ENCODE measurements at regions not wholly inside any gene's neighbourhood (a gene's known extent, or its start where the extent isn't known, plus 50 kb on each side); places are given as distances from the start of the nearest gene placed in this dataset.

DNA sequence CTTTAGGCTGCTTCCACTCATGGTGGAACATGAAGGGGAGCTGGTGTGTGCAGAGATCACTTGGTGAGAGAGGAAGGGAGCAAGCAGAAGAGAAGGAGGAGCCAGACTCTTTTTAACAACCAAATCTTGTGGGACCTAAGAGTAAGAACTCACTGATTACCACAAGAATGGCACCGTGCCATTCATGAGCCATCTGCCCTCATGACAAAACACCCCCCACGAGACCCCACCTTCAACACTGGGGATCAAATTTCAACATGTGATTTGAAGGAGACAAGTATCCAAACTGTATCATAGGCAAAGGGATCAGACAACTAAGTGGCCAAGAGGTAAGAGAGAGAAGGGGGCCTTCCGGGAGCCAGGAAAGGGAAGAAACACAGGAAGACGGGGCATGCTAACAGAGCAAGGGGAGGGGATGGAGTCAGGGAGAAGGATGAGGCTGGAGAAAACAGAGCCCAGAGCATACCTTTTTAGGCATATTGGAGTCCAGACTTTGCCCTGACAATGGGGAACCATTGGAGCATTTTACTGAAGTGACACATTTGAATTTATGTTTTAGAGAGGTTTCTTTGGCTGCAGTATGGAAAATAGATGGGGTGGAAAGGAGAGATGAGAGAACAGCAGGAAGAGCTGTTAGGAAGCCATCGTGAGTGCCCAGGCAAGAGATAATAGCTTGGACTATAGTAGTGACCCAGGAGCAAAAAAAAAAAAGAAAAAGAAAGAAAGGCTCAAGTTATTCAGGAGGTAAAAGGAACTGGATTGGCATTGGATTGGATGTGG lies 204.4 kb upstream of the NUDT4 start:
- DNase-seq (ENCODE audit: low read depth in 4 of 4, low spot score in 3 of 4), result no peak

DNA sequence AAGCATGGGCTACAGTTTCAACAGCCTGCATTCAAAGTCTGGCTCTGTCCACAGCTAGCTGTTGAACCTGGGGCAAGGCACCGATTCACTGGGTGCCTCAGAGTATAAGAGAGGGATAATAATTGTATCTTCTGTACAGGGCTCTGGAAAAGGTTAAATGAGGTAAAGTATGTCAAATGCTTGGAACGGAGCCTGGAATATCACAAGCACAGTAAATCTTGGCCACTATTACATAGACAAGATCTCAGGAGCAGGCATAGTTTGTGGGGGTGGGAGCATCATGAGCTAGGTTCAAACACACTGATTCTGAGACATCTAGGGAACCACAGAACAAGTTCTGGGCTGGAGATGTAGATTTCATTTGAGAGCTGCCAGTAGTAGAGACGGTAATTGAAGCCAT lies 203.7 kb upstream of the NUDT4 start:
- no peak for DNase-seq (ENCODE audit: low read depth in 4 of 4, low spot score in 3 of 4)

DNA sequence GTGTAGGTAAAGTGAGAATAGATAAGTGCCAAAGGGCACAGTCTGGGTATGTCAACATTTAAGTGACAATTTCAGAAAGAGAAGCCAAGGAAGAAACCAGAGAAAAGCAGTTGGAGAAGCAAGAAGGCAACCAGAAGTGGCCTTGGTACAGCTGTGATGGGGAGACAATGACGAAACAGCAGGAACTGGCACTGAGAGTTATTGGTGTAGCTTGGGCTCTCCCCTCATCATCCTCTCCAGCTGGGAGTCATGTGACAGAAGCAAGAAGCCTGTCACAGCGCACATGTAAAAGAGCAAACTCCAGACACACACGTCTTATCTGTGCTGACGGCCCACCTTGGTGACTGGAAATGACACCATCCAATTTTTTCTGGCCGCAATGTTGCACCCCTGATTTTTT lies 203.3 kb upstream of the NUDT4 start:
- no peak for DNase-seq (ENCODE audit: low read depth in 4 of 4, low spot score in 3 of 4)

DNA sequence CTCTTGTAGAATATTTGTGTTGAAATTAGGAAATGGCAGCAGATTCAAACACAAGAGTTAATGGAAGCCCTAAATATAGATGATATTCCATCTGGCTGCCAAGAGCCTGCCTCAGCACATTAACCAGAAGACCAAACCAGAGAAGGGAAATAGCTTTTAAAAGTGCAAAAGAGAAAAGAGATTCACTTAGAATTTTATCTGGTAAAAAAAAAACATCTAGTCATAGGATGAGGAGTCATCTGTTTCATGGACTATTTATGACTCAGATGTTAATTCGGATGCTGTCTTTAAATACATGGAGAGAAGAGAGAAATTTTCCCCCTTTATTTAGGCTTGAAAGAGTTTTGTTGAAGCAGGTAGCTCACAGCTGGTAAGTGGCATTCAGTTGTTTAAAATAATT lies 201.6 kb upstream of the NUDT4 start:
- DNase-seq (ENCODE audit: low read depth in 4 of 4, low spot score in 3 of 4), result no peak

DNA sequence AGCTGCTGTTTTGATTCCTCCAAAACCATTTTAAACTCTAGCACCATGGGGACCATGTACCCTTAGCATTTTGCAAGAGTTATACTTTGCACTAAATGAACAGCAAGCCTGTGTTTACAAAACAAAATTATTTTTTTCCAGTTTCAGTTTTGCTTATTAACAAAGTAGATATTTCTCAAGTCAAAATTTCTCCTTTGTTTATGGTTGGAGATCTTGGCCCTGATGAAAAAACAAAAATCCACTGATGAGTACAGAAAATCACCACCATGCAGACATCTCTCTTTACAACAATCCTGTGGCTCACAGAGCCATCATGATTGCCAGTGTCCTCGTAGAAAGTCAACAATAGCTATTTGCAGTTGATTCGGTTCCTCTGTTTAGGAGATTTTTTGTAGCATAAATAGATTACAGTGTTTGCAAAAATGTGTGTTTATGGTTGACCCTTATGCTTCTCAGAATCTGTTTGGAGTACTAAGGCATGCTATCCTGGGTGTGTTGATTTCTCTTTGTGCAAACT lies 201.1 kb upstream of the NUDT4 start:
- DNase-seq (ENCODE audit: low read depth in 4 of 4, low spot score in 3 of 4), result no peak

DNA sequence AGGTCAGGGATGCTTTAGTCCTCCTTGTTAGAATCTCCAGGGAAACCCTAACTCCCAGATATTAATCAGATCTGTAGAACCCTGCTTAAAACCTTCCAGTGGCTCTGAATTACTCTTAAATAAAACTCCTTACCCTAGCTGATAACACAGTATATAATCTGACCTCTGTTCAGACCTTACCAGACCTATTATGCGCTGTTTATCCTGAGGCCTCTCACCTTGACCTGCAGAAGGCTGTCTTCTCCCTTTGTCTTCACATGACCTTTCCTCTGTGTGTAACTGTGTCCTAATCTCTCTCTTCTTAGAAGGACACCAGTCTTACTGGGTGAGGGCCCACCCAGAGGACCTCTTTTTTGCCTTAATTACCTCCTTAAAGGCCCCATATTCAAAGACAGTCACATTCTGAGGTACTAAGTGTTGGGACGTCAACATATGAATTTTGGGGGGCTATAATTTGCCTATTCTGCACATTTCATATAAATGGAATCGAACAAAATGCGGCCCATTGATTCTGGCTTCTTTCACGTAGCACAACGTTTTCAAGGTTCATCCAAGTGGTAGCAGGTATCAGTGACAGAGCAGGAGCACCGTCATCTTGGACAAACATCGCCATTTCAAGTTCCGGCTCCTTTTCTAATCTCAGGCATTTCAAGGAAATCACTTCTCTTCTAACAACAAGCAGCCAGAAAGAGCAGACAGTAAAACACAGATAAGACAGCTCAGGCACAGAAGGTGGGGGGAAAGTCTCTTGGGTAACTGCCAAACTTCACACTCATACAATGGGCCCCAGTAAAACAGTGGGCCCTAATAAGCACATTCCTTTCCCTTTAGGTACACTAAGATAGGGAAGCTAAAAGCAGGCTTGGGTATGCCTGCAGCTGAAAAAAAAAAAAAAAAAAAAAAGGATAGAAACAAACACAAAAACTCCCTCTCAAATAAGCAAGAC lies 200.2 kb upstream of the NUDT4 start:
- DNase-seq (ENCODE audit: low read depth in 4 of 4, low spot score in 3 of 4), result no peak

DNA sequence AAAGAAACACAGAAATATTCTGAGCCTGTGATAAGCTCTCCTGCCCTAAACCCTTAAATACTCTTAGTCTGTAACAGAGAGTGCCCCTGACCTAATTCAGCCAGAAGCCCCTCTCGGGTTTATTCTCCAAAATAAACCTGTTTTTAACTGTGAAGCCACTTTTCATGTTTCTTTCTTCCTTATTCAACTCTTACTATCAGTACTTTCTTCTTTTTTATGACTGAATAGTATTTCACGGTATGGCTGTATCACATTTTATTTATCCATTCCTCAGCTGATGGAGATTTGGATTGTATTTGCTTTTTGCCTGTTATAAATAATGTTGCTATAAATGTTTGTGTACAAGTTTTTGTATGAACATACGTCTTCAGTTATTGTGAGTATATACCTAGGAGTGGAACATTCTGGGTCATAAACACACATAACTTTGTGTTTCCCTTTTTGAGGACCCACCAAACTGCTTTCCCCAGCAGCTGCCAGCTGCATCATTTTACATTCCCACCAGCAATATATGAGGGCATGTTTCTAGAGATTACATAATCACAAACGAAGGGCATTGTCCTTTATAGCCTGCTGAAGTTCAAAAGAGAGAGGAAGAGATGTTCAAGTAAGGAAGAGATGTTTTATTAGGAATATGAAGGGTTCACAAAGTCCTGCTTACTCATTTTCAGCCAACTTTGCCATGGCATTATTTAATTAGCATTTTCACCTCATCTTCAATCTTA lies 199.4 kb upstream of the NUDT4 start:
- no peak for DNase-seq (ENCODE audit: low read depth in 4 of 4, low spot score in 3 of 4)

DNA sequence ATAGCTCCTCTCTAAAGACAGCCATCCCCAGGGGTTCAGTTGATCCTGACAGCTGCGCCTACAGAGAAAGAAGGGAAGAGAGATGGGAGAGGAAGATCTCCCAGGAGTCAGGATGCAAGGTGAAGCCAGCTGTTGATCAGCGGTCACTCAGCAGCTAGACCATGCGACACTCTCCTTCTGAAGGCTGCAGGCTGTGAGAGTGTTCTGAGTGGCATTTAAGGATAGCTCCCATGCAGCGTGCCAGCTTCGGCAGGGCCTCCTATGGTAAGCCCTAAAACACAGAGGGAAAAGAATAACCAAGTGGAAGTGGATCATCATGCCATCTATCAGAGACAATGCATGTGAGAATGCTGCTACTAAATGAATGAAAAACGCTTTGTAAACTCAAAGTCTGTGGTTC lies 197.9 kb upstream of the NUDT4 start:
- DNase-seq (ENCODE audit: low read depth in 4 of 4, low spot score in 3 of 4), result no peak

DNA sequence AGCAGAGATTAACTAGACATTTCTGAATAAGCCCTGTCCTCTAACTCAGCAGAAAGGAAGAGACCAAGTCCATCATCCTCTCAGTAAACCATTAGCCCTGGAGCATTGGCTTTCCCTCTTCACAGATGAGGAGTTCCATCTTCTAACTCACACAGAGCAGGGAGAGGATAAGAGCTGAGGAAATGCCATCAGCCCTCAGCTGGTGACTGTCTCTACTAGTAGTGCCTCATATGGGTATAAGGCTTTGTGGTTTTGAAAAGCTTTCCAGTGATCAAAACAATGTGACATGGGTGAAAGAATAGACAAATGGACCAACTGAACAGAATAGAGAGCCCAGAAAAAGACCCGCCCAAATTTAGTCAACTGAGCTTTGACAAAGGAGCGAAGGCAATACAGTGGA lies 197.2 kb upstream of the NUDT4 start:
- DNase-seq (ENCODE audit: low read depth in 4 of 4, low spot score in 3 of 4), result no peak

DNA sequence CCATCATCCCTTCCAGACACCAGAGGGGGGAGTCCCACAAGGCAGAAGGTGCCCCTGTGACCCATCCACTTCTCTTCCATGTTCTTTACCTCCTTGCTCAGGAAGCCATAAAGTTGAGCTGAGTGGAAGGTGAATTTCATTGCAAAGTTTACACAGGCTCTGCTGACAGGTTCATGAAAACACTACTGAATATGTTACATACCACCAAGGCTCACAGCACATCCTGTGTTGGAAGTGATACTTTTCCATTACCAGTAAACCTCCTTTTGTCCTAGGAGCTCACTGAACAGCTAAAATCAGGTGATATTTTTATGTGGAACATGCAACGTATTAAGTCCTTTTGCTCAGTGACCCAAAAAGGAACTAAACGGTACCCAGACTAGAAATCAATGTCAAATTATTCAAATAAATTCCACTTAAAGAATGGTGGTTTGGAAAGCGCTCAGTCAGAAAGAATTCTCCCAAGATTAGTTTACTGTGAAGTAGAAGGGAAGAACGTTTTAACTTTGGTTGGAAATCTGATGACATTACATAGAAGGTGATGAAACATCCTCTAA lies 196.2 kb upstream of the NUDT4 start:
- no peak for DNase-seq (ENCODE audit: low read depth in 4 of 4, low spot score in 3 of 4)

DNA sequence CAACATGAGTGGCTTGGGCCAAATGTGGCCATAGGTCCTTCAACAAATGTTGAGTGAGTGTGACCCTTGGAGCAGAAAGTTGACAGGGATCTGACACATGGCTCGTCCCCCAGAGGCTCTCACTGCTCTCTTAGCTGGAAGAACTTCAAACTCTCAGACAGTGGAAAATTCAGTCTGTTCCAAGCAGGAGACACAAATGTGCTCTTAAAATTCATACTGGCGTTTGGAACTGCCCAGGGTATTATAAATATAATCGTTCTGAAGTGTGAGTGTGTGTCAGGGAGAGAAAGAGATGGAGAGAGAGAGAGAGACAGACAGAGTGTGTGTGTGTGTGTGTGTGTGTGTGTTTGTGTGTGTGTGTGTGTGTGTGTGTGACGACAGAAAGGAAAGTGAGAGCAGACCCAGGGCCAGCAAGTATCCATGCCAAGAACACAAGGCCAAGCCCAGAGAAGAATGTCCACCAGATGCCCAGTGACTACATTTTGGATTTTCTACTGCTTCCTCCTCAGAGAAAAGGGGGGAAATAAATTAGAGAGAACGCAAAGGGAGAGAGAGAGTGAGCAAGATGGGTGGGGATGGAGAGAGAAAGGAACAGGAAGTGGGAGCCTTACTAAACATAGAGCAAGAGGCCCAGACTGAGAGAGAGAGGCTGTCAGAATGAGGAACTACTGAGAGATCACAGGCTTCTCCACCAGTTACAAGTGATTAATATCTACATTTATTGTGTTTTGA lies 193.6 kb upstream of the NUDT4 start:
- no peak for DNase-seq (ENCODE audit: low read depth in 4 of 4, low spot score in 3 of 4)

DNA sequence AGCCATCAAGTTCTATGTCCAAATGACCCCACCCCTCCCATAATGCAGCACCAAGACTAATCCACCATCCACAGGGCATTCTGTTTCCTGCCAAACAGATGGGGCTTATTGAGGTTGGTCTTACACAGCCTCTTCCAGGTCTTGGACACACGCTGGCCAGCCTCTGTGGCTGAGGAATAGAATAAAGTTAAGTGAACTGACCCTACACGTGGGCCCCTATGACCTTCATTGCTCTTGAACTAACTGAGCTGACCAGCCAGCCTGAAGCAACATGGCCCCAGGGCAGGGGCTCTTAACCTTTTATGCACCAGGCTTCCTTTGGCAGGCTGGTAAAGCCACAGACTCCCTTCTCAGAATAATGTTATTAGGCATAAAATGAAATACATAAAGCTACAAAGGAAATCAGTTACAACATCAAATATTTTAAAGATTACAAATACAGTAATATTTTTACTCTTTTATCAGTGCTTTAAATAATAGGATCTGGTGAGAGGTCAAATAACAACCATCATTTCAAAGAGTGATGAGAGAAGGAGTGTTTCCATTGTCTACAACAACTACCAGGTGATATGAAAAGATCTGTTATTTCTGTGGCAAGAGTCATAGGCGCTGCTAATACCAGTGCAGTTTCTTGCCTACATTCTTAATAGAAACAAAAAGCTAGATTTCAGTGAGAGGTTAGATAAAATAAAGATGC lies 192.9 kb upstream of the NUDT4 start:
- DNase-seq (ENCODE audit: low read depth in 4 of 4, low spot score in 3 of 4), result no peak

DNA sequence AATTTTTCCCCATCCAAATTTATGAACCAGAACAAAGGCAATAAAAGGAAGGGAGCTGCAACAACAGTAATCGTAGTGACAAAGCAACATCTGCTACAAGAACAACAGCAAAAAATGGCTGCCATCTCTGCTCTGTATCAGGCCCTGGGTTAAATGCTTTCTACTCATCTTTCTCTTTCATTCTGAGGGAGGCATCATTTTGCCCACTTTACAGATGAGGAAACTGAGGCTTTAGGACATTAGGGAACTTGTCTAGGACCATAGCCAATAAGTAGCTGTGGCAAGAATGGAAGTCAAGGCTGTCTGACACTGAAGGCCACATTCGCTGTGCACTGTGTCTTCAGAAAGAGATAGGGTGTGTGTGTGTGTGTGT lies 192.4 kb upstream of the NUDT4 start:
- no peak for DNase-seq (ENCODE audit: low read depth in 4 of 4, low spot score in 3 of 4)

DNA sequence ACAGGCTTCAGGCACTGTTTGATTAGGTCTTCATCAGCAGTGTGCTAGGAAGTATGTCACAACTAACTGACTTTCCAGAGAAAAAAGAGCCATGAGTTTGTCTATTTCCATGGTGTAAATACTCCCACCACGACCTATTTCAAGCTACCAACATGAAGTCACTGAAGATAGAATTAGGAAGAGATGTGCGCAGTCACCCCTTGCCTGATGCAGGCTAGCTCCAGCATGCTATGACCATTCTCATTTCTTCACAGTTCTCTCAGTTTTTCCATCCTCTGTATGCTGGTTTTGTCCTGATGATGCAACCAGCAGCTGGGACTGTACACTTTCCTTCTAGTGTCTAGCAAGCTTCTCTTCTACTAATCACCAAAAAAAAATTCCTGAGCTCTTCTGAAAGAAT lies 191.6 kb upstream of the NUDT4 start:
- DNase-seq (ENCODE audit: low read depth in 4 of 4, low spot score in 3 of 4), result no peak

DNA sequence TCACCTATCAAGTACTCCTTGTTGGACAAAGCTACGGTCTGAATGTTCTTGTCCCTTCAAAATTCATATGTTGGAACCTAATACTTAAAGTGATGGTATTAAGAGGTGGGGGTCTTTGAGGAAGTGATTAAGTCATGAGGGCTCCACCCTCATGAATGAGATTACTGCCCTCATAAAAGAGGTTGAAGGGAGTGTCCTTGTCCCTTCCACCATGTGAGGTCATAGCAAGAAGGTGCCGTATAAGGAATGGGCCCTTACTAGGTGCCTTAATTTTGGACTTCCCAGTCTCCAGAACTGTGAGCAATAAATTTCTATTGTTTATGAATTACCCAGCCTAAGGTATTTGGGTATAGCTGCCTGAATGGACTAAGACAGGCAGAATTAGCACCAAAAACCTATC lies 191.1 kb upstream of the NUDT4 start:
- DNase-seq (ENCODE audit: low read depth in 4 of 4, low spot score in 3 of 4), result no peak

DNA sequence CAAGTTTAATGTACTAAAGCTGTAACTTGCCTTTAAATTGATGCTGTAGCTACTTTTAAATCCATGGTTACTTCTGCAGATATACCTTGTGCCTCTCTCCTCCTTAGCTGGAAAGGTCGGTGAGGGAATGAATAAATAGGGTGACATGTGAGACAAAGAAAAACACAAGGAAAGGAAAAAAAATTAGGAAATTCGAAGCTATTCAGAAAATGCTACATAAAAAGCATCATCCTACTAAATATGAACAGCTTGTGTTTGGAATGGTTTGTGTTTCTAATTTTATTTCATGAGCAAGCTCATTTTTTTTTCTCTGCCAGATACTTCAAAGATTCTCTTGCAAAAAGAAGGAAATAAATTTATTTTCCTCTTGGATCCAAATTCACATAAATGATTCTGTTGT lies 186.3 kb upstream of the NUDT4 start:
- no peak for DNase-seq (ENCODE audit: low read depth in 4 of 4, low spot score in 3 of 4)

DNA sequence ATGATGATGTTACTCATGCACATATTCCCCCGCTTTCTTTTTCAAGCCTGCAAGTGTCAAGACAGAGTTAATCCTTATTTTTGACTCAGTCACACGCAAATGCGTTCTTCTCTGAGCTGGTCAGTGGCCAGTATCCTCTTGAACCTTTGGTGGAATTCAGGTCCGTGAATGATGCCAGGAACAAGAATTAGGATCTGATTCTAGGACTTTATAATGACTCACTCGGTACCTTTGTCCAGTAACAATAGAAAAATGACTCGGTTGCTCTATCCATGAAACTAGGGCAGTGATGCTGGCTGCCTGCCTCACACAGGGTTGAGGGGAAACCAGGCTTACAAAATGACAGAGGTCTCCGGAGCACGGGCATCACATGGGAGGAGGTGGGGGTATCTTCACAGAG lies 185.8 kb upstream of the NUDT4 start:
- DNase-seq (ENCODE audit: low read depth in 4 of 4, low spot score in 3 of 4), result no peak

DNA sequence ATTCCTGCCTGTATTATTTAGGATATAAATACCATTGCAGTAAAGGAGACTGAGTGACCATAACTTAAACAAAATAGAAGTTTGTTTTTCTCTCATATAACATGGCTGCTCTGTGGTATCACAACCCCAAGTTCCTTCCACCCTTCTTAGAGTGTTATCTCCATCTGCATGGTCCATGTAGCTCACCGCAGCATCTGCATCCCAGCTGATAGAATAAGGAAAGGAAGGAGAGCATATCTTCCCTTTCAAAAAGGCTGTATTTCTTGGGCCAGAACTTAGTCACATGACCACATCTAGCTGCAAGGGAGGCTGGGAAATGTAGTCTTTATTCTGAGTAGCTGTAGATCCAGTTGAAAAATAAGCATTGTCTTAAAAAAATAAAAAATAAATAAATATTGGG lies 184.8 kb upstream of the NUDT4 start:
- no peak for DNase-seq (ENCODE audit: low read depth in 4 of 4, low spot score in 3 of 4)

DNA sequence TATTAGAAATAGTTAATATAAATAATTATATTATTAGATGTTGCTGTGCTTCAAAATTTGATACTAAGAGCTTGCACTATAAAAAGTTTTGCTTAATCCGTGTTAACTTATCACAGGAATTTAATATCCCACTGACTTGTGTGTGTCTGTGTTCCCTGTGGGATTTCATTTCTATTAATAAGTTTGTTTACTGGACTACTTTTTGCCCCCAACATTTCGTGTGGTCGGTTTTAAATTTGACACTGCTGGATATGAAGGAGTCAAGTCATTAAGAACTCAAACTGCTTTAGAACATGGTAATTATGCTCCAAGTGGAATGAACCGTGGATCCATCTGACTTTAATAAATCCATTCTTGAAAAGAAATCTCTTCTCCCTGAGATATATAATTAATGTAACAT lies 182.2 kb upstream of the NUDT4 start:
- no peak for DNase-seq (ENCODE audit: low read depth in 4 of 4, low spot score in 3 of 4)
